OCI-LY1 (cell line): ENCODE measurements at regions not wholly inside any gene's neighbourhood (a gene's known extent, or its start where the extent isn't known, plus 50 kb on each side); places are given as distances from the start of the nearest gene placed in this dataset.

ENCODE experiments used
- CTCF ChIP-seq: fragments of 200-600 bp; sonication (generic), shearing (Covaris generic); IDR thresholded peaks from 2 replicates; pipeline ENCODE4 v1.5.1; 2017; ENCODE audit warnings: mild to moderate bottlenecking, antibody characterized with exemption, low read length, moderate library complexity, mixed read lengths
- EZH2 ChIP-seq: fragments of 200-600 bp; sonication (generic), shearing (Covaris generic); IDR thresholded peaks from 2 replicates; pipeline ENCODE4 v1.8.0; 2017; ENCODE audit warnings: borderline replicate concordance, mixed run types, mild to moderate bottlenecking, antibody characterized with exemption, low read length, moderate library complexity, mixed read lengths

DNA sequence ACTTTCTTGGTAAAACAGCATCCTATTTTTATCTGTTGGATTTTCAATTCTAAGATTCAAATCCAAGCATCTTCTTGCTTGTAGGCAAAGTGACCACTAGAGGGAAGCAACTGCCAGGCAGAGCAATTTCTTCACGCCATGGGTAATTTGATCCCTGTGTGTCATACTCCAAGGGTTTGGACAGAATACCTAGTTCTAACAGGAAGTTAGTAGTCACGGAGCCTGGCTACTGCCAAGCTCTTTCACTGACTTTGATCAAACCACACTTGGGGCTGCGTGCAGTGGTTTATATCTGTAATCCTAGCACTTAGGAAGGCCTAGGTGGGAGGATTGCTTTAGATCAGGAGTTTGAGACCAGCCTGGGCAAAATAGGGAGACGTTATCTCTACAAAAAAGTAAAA is 473.6 kb upstream of the TNC start:
- TF ChIP-seq CTCF, result peak; percentile 42; the same call in 1 of the 2 replicates
- no peak for TF ChIP-seq EZH2
